Kidney (tissue), 13 donors: ENCODE measurements at regions not wholly inside any gene's neighbourhood (a gene's known extent, or its start where the extent isn't known, plus 50 kb on each side); places are given as distances from the start of the nearest gene placed in this dataset.

Source experiments
- DNase-seq, 5 donors: peaks; one replicate each; pipeline ENCODE4 v3.0.0-alpha.2; 2013 to 2020
- FAIRE-seq: peaks from 2 replicates; lab custom pipeline; 2012; peaks lifted over from hg19 to GRCh38; lab: Jason Lieb, UNC
- H3K27ac ChIP-seq, 2 donors: one replicate each; pipeline ENCODE4 v1.7.0; 2013; ENCODE audit warnings: low read depth in 2 of 2, low read length in 2 of 2, inconsistent platforms in 1 of 2
- H3K27me3 ChIP-seq: one replicate; pipeline ENCODE4 v1.7.1; 2013; ENCODE audit warnings: low read length, inconsistent platforms; ENCODE audit not compliant: control insufficient read depth, insufficient read depth
- H3K36me3 ChIP-seq, 3 donors: one replicate each; pipeline versions ENCODE4 v1.7.0 to v1.7.1; 2013; ENCODE audit warnings: low read length in 3 of 3, control low read depth in 1 of 3, inconsistent platforms in 1 of 3; ENCODE audit not compliant: insufficient read depth in 3 of 3, control insufficient read depth in 2 of 3
- H3K4me1 ChIP-seq, 3 donors: one replicate each; pipeline versions ENCODE4 v1.7.0 to v1.7.1; 2013; ENCODE audit warnings: low read length in 3 of 3, inconsistent platforms in 1 of 3, low read depth in 1 of 3; ENCODE audit not compliant: control insufficient read depth in 2 of 3, insufficient read depth in 2 of 3
- H3K4me3 ChIP-seq, 3 donors: one replicate each; pipeline versions ENCODE4 v1.7.0 to v1.8.1; 2013; ENCODE audit warnings: low read length in 3 of 3, control low read depth in 1 of 3, inconsistent platforms in 1 of 3
- H3K9ac ChIP-seq, 3 donors: one replicate each; pipeline versions ENCODE4 v1.7.0 to v1.7.1; 2013; ENCODE audit warnings: low read length in 3 of 3, control low read depth in 1 of 3, inconsistent platforms in 1 of 3
- H3K9me3 ChIP-seq, 3 donors: one replicate each; pipeline versions ENCODE4 v1.7.0 to v1.7.1; 2013; ENCODE audit warnings: low read length in 3 of 3, control low read depth in 1 of 3, inconsistent platforms in 1 of 3; ENCODE audit not compliant: control insufficient read depth in 2 of 3, insufficient read depth in 1 of 3
- CTCF ChIP-seq: IDR thresholded peaks from 3 replicates; pipeline ENCODE4 v1.5.1; 2012; ENCODE audit warnings: mild to moderate bottlenecking, moderate library complexity, borderline replicate concordance; ENCODE audit not compliant: insufficient read depth; ENCODE audit errors: extremely low read depth
- intact Hi-C: fragments of 100-400 bp; cut with DNase I; formaldehyde crosslinking; loops from one replicate; pipeline ENCODE4 v1.11.1; 2022
- donor health status: control.
- donor health status: control.
- donor health status: control.
- donor health status: control.
- donor health status: control.
- donor health status: DM: yes; HTN: yes; CAD: no.
- donor health status: Normal renal cell carcinoma (clear cell type).

- FAIRE-seq, result no peak
- Histone ChIP-seq H3K36me3 (no peaks in the 10 kb centered on the region), H3K9ac (no peak overlapping the region), H3K27me3 (no peaks in the 10 kb centered on the region), H3K27ac (no peak overlapping the region), H3K4me1 (no peaks in the 10 kb centered on the region), H3K9me3 (no peaks in the 10 kb centered on the region), H3K4me3 (no peak overlapping the region)
- DNase-seq, result no peak
- TF ChIP-seq CTCF, result no peak
- intact Hi-C loops, result no loop called here
Observed at GRCh38 chr13:106424805-106425204, 110.7 kb downstream of the EFNB2 start.

- TF ChIP-seq CTCF, result no peak
Observed at GRCh38 chr13:106423530-106423929, 111.9 kb downstream of the EFNB2 start.

GRCh38 chr13:106418556-106418955 is 116.9 kb downstream of the EFNB2 start:
- FAIRE-seq, result no peak
- Histone ChIP-seq H3K27ac (no peak overlapping the region), H3K36me3 (no peaks in the 10 kb centered on the region), H3K9me3 (no peaks in the 10 kb centered on the region), H3K9ac (no peak overlapping the region), H3K4me3 (no peak overlapping the region), H3K27me3 (no peaks in the 10 kb centered on the region), H3K4me1 (no peaks in the 10 kb centered on the region)
- DNase-seq, result no peak
- no peak for TF ChIP-seq CTCF
- intact Hi-C loops, result no loop called here

More at GRCh38 chr13:106423530-106423929, 111.9 kb downstream of the EFNB2 start:
- DNase-seq (no peak), FAIRE-seq (no peak)
- no peak overlapping the region for H3K27ac ChIP-seq
- H3K4me3 ChIP-seq, result no peak overlapping the region
- H3K27me3 ChIP-seq, result no peaks in the 10 kb centered on the region
- intact Hi-C loops, result no loop called here
- H3K4me1 ChIP-seq, result no peaks in the 10 kb centered on the region
- H3K36me3 ChIP-seq, result no peaks in the 10 kb centered on the region
- no peak overlapping the region for H3K9ac ChIP-seq
- no peaks in the 10 kb centered on the region for H3K9me3 ChIP-seq

GRCh38 chr13:106417467-106418110 is 117.9 kb downstream of the EFNB2 start:
- H3K9ac ChIP-seq, result no peak overlapping the region
- no peak for DNase-seq
- no peaks in the 10 kb centered on the region for H3K27me3 ChIP-seq
- no peak for TF ChIP-seq CTCF
- no peak for FAIRE-seq
- no peak overlapping the region for H3K27ac ChIP-seq
- H3K9me3 ChIP-seq, result no peaks in the 10 kb centered on the region
- no peak overlapping the region for H3K4me3 ChIP-seq
- H3K4me1 ChIP-seq, result no peaks in the 10 kb centered on the region
- intact Hi-C loops, result no loop called here
- H3K36me3 ChIP-seq, result no peaks in the 10 kb centered on the region
